PC-3 (cell line): ENCODE measurements at regions not wholly inside any gene's neighbourhood (a gene's known extent, or its start where the extent isn't known, plus 50 kb on each side); places are given as distances from the start of the nearest gene placed in this dataset.
A peak's percentile ranks its signal among the peaks of the same experiment; 100 is the strongest.

Experiments used
- ATAC-seq: fragments of 200-7000 bp; cut with Tn5 transposase; 2 replicates; pipeline ENCODE4 v1.9.1; 2020; ENCODE audit warnings: mild to moderate bottlenecking, moderate library complexity
- BruUV-seq: library from RNA; stranded (reverse); fragments of 400-500 nt; replicated peaks from 2 replicates; lab custom pipeline; 2021; lab: Mats Ljungman, UMichigan
- CTCF ChIA-PET: fragments of 300-600 bp; sonication (Branson Sonifier 250); formaldehyde crosslinking; loops from one replicate; lab custom pipeline; 2022; ENCODE audit warnings: antibody characterized with exemption; lab: Charles Lee
- POLR2A ChIA-PET: fragments of 300-600 bp; sonication (Branson Sonifier 250); formaldehyde crosslinking; loops from one replicate; lab custom pipeline; 2022; ENCODE audit warnings: antibody characterized with exemption; ENCODE audit not compliant: unreplicated experiment; lab: Charles Lee
- DNase-seq: peaks from one replicate; pipeline ENCODE4 v3.0.0-alpha.2; 2015
- H2AFZ ChIP-seq: fragments of 300-600 bp; sonication (generic); 2 replicates; pipeline ENCODE4 v1.6.0; 2016; ENCODE audit warnings: antibody characterized with exemption, low read length
- H3F3A ChIP-seq: fragments of 300-600 bp; sonication (generic); one replicate; pipeline ENCODE4 v1.6.0; 2017; ENCODE audit warnings: antibody characterized with exemption, low read length, control low read depth, mild to moderate bottlenecking; ENCODE audit not compliant: unreplicated experiment
- H3K27ac ChIP-seq: fragments of 300-600 bp; sonication (generic); 2 replicates; pipeline ENCODE4 v1.5.1; 2016; ENCODE audit warnings: mild to moderate bottlenecking, low read length
- H3K27me3 ChIP-seq: fragments of 300-600 bp; sonication (generic); 2 replicates; pipeline ENCODE4 v1.6.1; 2016; ENCODE audit warnings: low read length, mixed read lengths
- H3K36me3 ChIP-seq: fragments of 300-600 bp; sonication (generic); 2 replicates; pipeline ENCODE4 v1.6.1; 2016; ENCODE audit warnings: low read depth, mixed run types, low read length, mixed read lengths
- H3K4me1 ChIP-seq: fragments of 300-600 bp; sonication (generic); 2 replicates; pipeline ENCODE4 v1.5.1; 2016; ENCODE audit warnings: low read length; ENCODE audit not compliant: insufficient read depth
- H3K4me2 ChIP-seq: fragments of 300-600 bp; sonication (generic); 2 replicates; pipeline ENCODE4 v1.6.0; 2016; ENCODE audit warnings: low read length
- H3K4me3 ChIP-seq: fragments of 300-600 bp; sonication (generic); 2 replicates; pipeline ENCODE4 v1.5.1; 2016; ENCODE audit warnings: mild to moderate bottlenecking, low read length, mixed read lengths
- H3K79me2 ChIP-seq: fragments of 300-600 bp; sonication (generic); 2 replicates; pipeline ENCODE4 v1.6.1; 2017; ENCODE audit warnings: low read length, mixed read lengths
- H3K9ac ChIP-seq: fragments of 300-600 bp; sonication (generic); 2 replicates; pipeline ENCODE4 v1.6.0; 2016; ENCODE audit warnings: mild to moderate bottlenecking, low read length
- H3K9me2 ChIP-seq: fragments of 300-600 bp; sonication (generic); replicated peaks from 2 replicates; pipeline ENCODE4 v1.6.1; 2016; ENCODE audit warnings: mixed run types, low read length, mixed read lengths
- H3K9me3 ChIP-seq: fragments of 300-600 bp; sonication (generic); 2 replicates; pipeline ENCODE4 v1.6.1; 2016; ENCODE audit warnings: low read length, mixed read lengths
- H4K20me1 ChIP-seq: fragments of 300-600 bp; sonication (generic); 2 replicates; pipeline ENCODE4 v1.6.1; 2016; ENCODE audit warnings: low read length, mixed read lengths
- EZH2 ChIP-seq: fragments of 300-600 bp; sonication (generic); IDR thresholded peaks from one replicate; pipeline ENCODE4 v1.6.1; 2017; ENCODE audit warnings: antibody characterized with exemption, mild to moderate bottlenecking, low read length; ENCODE audit not compliant: unreplicated experiment
- EZH2phosphoT487 ChIP-seq: fragments of 300-600 bp; sonication (generic); IDR thresholded peaks from 2 replicates; pipeline ENCODE4 v1.6.1; 2018; ENCODE audit warnings: mild to moderate bottlenecking, antibody characterized with exemption, low read length, borderline replicate concordance
- intact Hi-C: fragments of 100-400 bp; cut with micrococcal nuclease; formaldehyde crosslinking; loops from 2 replicates; pipeline ENCODE4 v1.9.0; 2023
- TF ChIP-seq, protein P1 (sequence below): fragments of 300-600 bp; sonication (generic); conservative IDR thresholded peaks from 2 replicates; pipeline ENCODE4 v1.5.1; 2017; ENCODE audit warnings: antibody characterized with exemption, low read depth, mild to moderate bottlenecking, low read length

DNA sequence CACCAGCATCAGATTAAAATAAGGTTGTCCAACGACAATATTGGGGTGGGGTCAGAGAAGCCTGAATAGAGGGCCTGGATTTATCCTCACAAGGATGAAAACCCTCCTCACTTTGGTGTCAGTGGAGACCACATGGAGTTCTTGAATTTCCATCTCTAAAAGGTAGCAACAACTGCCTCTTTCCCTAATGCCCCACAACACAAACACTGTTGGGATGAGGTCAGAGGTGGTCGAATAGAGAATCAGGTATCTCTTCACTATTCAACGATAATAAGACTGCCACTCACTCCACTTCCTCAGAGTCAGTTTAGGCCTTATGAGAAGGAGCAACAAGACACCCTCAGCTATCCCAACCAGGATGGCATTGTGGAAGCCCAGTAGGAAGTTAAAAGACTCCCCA, 596.1 kb downstream of the HTR1B start:
- no peak for DNase-seq
- ChIA-PET CTCF (no interaction called here), POLR2A (no interaction called here)
- Histone ChIP-seq H3K27me3 (no peaks in the 10 kb centered on the region), H3K4me1 (no peaks in the 10 kb centered on the region), H3K9me3 (no peaks in the 10 kb centered on the region), H4K20me1 (no peaks in the 10 kb centered on the region), H3K9ac (no peak overlapping the region), H3K27ac (no peak overlapping the region), H3K4me2 (no peak overlapping the region), H3K9me2 (no peaks in the 10 kb centered on the region), H2AFZ (no peak overlapping the region), H3F3A (no peaks in the 10 kb centered on the region), H3K4me3 (no peak overlapping the region), H3K36me3 (no peaks in the 10 kb centered on the region), H3K79me2 (no peaks in the 10 kb centered on the region)
- no TSS peak for BruUV-seq
- intact Hi-C loops: no loop called here
- no peak for ATAC-seq
- TF ChIP-seq EZH2 (no peak), EZH2phosphoT487 (no peak)
- TF ChIP-seq, protein P1, sequence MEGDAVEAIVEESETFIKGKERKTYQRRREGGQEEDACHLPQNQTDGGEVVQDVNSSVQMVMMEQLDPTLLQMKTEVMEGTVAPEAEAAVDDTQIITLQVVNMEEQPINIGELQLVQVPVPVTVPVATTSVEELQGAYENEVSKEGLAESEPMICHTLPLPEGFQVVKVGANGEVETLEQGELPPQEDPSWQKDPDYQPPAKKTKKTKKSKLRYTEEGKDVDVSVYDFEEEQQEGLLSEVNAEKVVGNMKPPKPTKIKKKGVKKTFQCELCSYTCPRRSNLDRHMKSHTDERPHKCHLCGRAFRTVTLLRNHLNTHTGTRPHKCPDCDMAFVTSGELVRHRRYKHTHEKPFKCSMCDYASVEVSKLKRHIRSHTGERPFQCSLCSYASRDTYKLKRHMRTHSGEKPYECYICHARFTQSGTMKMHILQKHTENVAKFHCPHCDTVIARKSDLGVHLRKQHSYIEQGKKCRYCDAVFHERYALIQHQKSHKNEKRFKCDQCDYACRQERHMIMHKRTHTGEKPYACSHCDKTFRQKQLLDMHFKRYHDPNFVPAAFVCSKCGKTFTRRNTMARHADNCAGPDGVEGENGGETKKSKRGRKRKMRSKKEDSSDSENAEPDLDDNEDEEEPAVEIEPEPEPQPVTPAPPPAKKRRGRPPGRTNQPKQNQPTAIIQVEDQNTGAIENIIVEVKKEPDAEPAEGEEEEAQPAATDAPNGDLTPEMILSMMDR: no peak

DNA sequence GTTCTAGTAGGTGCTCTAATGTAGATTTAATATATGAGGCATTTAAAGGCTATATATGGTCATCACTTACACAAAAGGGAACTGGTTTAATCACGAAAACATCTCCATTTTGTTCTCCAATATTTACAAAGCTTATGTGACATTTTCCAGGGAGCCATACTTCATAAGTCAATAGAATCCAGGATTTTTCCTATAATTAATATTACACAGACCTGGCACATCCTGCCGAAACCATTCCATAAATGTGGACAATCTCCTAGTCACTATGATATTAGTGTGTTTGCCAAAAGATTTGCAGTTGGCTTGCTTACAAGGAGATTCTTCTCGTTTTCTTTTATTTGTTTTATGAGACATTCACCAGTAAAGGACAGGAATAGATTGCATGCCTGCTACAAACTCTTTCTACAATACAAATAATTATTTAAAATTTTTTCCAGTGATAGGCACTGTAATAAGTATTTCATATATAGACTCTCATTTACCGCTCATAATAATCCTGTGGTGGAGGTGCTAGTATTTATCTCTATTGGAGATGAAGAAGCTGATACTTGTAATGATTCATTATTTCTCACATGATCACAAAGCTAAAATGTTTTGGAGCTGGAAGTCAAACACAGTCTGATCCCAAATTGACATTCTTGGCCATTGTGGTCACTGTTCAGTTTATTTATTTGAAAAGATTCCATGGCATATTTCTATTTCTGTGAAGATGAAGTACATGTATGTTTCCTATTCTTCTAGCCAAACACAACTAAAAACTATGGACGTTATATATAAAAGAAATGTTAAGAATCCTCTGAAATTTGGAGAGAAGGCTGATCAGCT, 597.0 kb downstream of the HTR1B start:
- no peak overlapping the region for H3K4me3 ChIP-seq
- DNase-seq (peak; percentile 29), ATAC-seq (no peak)
- H3K79me2 ChIP-seq: no peaks in the 10 kb centered on the region
- no peak overlapping the region for H3K9ac ChIP-seq
- CTCF ChIA-PET: no interaction called here
- intact Hi-C loops: no loop called here
- H3K9me3 ChIP-seq: no peaks in the 10 kb centered on the region
- no peaks in the 10 kb centered on the region for H3F3A ChIP-seq
- no peaks in the 10 kb centered on the region for H4K20me1 ChIP-seq
- H3K4me1 ChIP-seq: no peaks in the 10 kb centered on the region
- no peak overlapping the region for H3K4me2 ChIP-seq
- no peak for TF ChIP-seq EZH2
- TF ChIP-seq, protein P1: no peak
- TF ChIP-seq EZH2phosphoT487: no peak
- POLR2A ChIA-PET: no interaction called here
- BruUV-seq: no TSS peak
- no peaks in the 10 kb centered on the region for H3K36me3 ChIP-seq
- no peaks in the 10 kb centered on the region for H3K27me3 ChIP-seq
- peak overlapping the region; percentile 17 for H3K27ac ChIP-seq
- H2AFZ ChIP-seq: no peak overlapping the region
- no peaks in the 10 kb centered on the region for H3K9me2 ChIP-seq

DNA sequence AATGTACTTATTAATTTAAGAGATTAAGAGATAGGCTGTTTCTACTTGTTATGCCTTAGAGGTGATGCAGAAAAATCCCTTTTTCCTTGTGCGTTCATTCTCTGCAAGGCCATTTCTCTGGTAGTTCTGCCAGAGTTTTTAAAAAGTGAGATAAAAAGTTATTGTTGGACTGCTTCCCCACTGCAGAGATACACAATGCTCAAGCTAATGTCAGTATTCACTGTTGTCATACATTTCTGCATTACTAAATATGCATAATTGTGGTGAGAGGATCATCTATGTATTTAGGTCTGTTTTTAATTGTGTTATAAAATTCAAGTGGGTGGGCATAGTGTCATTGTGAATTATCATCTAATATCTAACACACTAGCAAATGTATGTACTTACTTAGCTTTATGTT, 600.4 kb downstream of the HTR1B start:
- H3K9me3 ChIP-seq: no peaks in the 10 kb centered on the region
- no peak overlapping the region for H2AFZ ChIP-seq
- H3K27ac ChIP-seq: no peak overlapping the region
- ATAC-seq: no peak
- no peak overlapping the region for H3K4me2 ChIP-seq
- no peak for DNase-seq
- CTCF ChIA-PET: no interaction called here
- intact Hi-C loops: no loop called here
- POLR2A ChIA-PET: no interaction called here
- H3K9me2 ChIP-seq: no peaks in the 10 kb centered on the region
- H3K27me3 ChIP-seq: no peaks in the 10 kb centered on the region
- TF ChIP-seq EZH2 (no peak), EZH2phosphoT487 (no peak)
- TF ChIP-seq, protein P1: no peak
- no TSS peak for BruUV-seq
- H4K20me1 ChIP-seq: no peaks in the 10 kb centered on the region
- no peak overlapping the region for H3K4me3 ChIP-seq
- H3K36me3 ChIP-seq: no peaks in the 10 kb centered on the region
- H3K4me1 ChIP-seq: no peaks in the 10 kb centered on the region
- no peaks in the 10 kb centered on the region for H3F3A ChIP-seq
- H3K9ac ChIP-seq: no peak overlapping the region
- H3K79me2 ChIP-seq: no peaks in the 10 kb centered on the region
